Stimulated activated memory B cell treated with anti-CD40 and anti-IgM and Interleukin-4, amounts not matched to agents 10 μg/mL and 1 μg/mL and 100 μg/mL, for 72 hours (primary cell): ENCODE measurements at regions not wholly inside any gene's neighbourhood (a gene's known extent, or its start where the extent isn't known, plus 50 kb on each side); places are given as distances from the start of the nearest gene placed in this dataset.

ENCODE experiments used
- ATAC-seq: fragments of 150-1000 bp; cut with Tn5 transposase; 2 replicates; pipeline ENCODE4 v1.10.0; 2021
- H3K27ac Mint-ChIP-seq: one replicate; pipeline ENCODE4 v1.8.0; 2022; ENCODE audit warnings: mild to moderate bottlenecking, mixed read lengths
- H3K27me3 Mint-ChIP-seq: one replicate; pipeline ENCODE4 v1.8.0; 2022; ENCODE audit warnings: mixed read lengths
- H3K36me3 Mint-ChIP-seq: one replicate; pipeline ENCODE4 v1.8.0; 2022; ENCODE audit warnings: mixed read lengths
- H3K4me1 Mint-ChIP-seq: one replicate; pipeline ENCODE4 v1.8.0; 2022; ENCODE audit warnings: mixed read lengths
- H3K4me3 Mint-ChIP-seq: one replicate; pipeline ENCODE4 v1.8.0; 2022; ENCODE audit warnings: mild to moderate bottlenecking, moderate library complexity, mixed read lengths
- H3K9me3 Mint-ChIP-seq: one replicate; pipeline ENCODE4 v1.8.0; 2022; ENCODE audit warnings: mixed read lengths

DNA sequence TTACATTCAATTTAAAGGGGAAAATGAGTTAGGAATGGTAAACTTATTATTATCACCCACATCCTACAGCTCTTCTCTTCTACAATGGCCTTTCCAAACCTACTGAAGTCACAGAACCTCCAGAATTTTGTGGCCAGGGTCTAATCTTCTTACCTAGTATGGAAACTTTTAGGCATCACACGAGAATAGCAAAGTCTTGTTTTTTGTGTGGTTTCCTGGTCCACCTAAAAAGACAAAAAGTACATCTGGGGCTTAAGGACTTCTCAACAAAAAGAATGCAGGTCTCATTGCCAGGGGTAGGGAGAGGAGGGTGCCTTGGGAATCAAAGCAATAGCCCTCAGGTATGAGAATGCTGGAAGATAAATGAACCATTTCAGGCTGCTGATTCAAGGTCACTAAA is 345.3 kb downstream of the LMX1A start:
- no peaks in the 10 kb centered on the region for H3K27me3 Mint-ChIP-seq
- H3K4me3 Mint-ChIP-seq: no peak overlapping the region
- no peak for ATAC-seq
- H3K36me3 Mint-ChIP-seq: no peaks in the 10 kb centered on the region
- no peaks in the 10 kb centered on the region for H3K4me1 Mint-ChIP-seq
- no peak overlapping the region for H3K27ac Mint-ChIP-seq
- H3K9me3 Mint-ChIP-seq: no peaks in the 10 kb centered on the region

GRCh38 chr1:165010418-165011070 is 346.0 kb downstream of the LMX1A start:
- no peak overlapping the region for H3K27ac Mint-ChIP-seq
- H3K4me3 Mint-ChIP-seq: no peak overlapping the region
- no peaks in the 10 kb centered on the region for H3K36me3 Mint-ChIP-seq
- no peaks in the 10 kb centered on the region for H3K9me3 Mint-ChIP-seq
- no peak for ATAC-seq
- no peaks in the 10 kb centered on the region for H3K27me3 Mint-ChIP-seq
- no peaks in the 10 kb centered on the region for H3K4me1 Mint-ChIP-seq

DNA sequence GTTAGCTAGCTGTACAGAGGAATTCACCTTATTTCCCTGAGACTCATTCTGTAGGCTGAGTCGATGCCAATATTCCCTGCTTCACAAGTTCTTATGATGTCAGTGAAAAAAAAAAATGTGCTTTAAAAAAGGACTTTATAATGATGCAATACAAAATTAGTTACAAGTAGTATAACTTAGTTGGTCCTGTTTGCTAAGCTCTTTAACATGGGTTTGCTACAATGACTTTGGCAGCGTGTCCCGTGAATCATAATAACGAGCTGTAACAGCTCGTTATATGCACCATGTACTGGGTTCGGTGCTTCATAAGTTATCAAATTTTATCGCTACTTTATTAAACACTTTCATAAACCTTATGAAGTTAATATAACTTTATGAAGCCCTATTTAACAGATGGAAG is 349.7 kb downstream of the LMX1A start:
- no peak overlapping the region for H3K4me3 Mint-ChIP-seq
- H3K9me3 Mint-ChIP-seq: peaks cover 2% of the 10 kb centered on the region
- no peak for ATAC-seq
- H3K27ac Mint-ChIP-seq: no peak overlapping the region
- H3K27me3 Mint-ChIP-seq: no peaks in the 10 kb centered on the region
- no peaks in the 10 kb centered on the region for H3K36me3 Mint-ChIP-seq
- no peaks in the 10 kb centered on the region for H3K4me1 Mint-ChIP-seq

DNA sequence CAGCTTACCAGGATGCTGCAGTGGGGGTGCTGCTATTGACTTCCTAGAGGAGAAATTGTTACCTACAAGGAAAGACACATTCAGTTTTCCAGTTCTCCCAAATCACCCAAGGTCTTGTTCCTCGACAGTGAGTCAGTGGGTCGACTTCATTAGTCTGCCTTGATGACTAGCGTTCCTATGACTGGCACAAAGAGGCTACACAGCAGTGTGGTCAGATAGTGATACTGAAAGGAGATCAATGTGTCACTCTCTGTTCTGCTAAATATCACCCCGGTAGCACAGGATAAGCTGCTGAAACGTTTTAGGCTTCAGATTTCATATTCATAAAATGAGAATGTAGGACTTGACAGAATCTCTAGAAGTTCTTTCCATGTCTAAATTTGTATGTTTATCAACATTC is 357.4 kb downstream of the LMX1A start:
- H3K36me3 Mint-ChIP-seq: no peaks in the 10 kb centered on the region
- H3K4me1 Mint-ChIP-seq: no peaks in the 10 kb centered on the region
- peaks cover 2% of the 10 kb centered on the region for H3K9me3 Mint-ChIP-seq
- no peak for ATAC-seq
- no peak overlapping the region for H3K27ac Mint-ChIP-seq
- no peaks in the 10 kb centered on the region for H3K27me3 Mint-ChIP-seq
- H3K4me3 Mint-ChIP-seq: no peak overlapping the region

- no peak for ATAC-seq
- Mint-ChIP-seq H3K4me1 (no peaks in the 10 kb centered on the region), H3K9me3 (peaks cover 3% of the 10 kb centered on the region), H3K27ac (no peak overlapping the region), H3K4me3 (no peak overlapping the region), H3K36me3 (no peaks in the 10 kb centered on the region), H3K27me3 (no peaks in the 10 kb centered on the region)
These were observed 364.7 kb downstream of the LMX1A start for GRCh38 chr1:164991763-164992314.

DNA sequence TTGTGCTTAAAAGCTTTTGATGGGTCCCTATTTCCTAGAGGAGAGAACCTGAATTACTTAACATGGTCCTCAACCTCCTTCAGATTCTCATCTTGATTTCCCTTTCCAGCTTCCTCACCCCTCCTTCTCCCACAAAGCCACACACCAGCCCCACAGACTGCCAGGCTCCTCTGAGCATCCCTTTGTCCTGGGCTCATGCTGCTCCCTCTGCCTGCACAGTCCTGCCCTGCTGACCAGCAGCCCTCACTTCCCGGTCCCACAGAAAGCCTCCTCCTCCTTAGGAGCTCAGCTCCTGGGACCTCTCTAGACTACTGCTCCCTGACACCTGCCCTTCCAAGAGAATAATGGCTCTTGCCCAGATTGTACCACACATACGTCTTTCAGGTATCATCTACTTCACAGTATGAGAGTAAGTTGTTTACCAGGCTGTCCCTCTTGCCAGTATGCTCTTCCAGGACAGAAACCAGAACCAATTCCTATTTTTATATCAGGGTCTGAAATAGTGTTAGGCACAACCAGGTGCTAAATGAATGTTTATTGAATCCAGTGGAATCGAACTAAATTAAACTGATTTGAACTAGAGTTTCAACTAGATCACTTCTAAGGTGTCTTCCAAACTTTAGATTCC is 373.4 kb downstream of the LMX1A start:
- no peak overlapping the region for H3K27ac Mint-ChIP-seq
- H3K36me3 Mint-ChIP-seq: no peaks in the 10 kb centered on the region
- H3K9me3 Mint-ChIP-seq: no peaks in the 10 kb centered on the region
- no peak overlapping the region for H3K4me3 Mint-ChIP-seq
- ATAC-seq: no peak
- no peaks in the 10 kb centered on the region for H3K27me3 Mint-ChIP-seq
- H3K4me1 Mint-ChIP-seq: no peaks in the 10 kb centered on the region

GRCh38 chr1:164982545-164982944 is 374.0 kb downstream of the LMX1A start:
- H3K27me3 Mint-ChIP-seq: no peaks in the 10 kb centered on the region
- no peak overlapping the region for H3K27ac Mint-ChIP-seq
- no peak overlapping the region for H3K4me3 Mint-ChIP-seq
- ATAC-seq: no peak
- no peaks in the 10 kb centered on the region for H3K9me3 Mint-ChIP-seq
- H3K36me3 Mint-ChIP-seq: no peaks in the 10 kb centered on the region
- no peaks in the 10 kb centered on the region for H3K4me1 Mint-ChIP-seq

DNA sequence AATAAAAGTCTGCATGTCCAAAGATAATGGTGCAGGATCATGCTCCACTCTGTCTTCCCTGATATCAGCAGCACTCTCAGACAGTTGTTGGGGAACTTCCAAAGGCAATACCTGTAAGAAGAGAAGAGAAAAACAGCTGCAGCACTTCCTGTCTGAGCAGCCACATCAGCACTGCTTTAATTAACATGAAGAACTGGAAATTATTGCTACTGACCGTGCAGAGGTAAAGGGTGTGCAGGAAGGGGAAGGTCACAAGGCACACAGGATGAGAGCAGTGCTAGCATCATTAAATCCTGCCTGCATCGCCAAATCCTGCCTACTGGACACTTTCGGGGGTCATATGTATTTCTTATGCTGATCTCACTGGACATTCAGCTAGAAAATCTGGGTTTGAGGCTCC is 379.0 kb downstream of the LMX1A start:
- no peak for ATAC-seq
- no peaks in the 10 kb centered on the region for H3K4me1 Mint-ChIP-seq
- no peaks in the 10 kb centered on the region for H3K27me3 Mint-ChIP-seq
- no peaks in the 10 kb centered on the region for H3K9me3 Mint-ChIP-seq
- H3K36me3 Mint-ChIP-seq: no peaks in the 10 kb centered on the region
- H3K27ac Mint-ChIP-seq: no peak overlapping the region
- H3K4me3 Mint-ChIP-seq: no peak overlapping the region

DNA sequence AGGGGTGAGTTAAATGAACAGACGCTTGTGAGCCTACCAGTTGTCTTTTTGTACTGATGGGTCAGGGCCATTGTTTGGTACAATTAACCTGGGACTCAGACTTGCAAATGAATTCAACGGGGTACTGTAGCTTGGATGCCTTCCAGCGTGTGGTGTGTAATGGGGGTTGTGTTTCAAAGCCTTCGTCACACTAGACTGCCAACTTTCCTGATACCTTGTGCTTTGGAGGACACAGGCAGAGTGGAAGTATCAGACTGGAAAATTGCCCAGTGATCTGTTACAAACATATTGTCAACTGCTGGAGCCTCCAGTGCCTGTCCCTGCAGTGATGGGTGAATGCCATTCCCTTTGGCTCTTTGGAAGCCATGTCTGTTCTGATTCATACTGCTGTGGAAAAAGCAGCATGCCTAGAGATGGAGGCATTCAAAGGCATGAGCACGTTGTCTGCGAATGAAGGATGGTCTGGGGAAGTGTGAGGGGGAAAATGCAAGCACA is 384.5 kb downstream of the LMX1A start:
- Mint-ChIP-seq H3K9me3 (no peaks in the 10 kb centered on the region), H3K27me3 (no peaks in the 10 kb centered on the region), H3K27ac (no peak overlapping the region), H3K4me1 (no peaks in the 10 kb centered on the region), H3K36me3 (no peaks in the 10 kb centered on the region), H3K4me3 (no peak overlapping the region)
- ATAC-seq: no peak

GRCh38 chr1:164971391-164971790 is 385.1 kb downstream of the LMX1A start:
- no peak overlapping the region for H3K4me3 Mint-ChIP-seq
- peaks cover under 1% of the 10 kb centered on the region for H3K9me3 Mint-ChIP-seq
- no peaks in the 10 kb centered on the region for H3K27me3 Mint-ChIP-seq
- ATAC-seq: no peak
- H3K36me3 Mint-ChIP-seq: no peaks in the 10 kb centered on the region
- H3K4me1 Mint-ChIP-seq: no peaks in the 10 kb centered on the region
- H3K27ac Mint-ChIP-seq: no peak overlapping the region

- Mint-ChIP-seq H3K27me3 (no peaks in the 10 kb centered on the region), H3K27ac (no peak overlapping the region), H3K36me3 (no peaks in the 10 kb centered on the region), H3K9me3 (peaks cover 3% of the 10 kb centered on the region), H3K4me3 (no peak overlapping the region), H3K4me1 (no peaks in the 10 kb centered on the region)
- no peak for ATAC-seq
These were observed 387.3 kb downstream of the LMX1A start for GRCh38 chr1:164969253-164969652.

GRCh38 chr1:164967300-164967699 is 389.2 kb downstream of the LMX1A start:
- Mint-ChIP-seq H3K27me3 (no peaks in the 10 kb centered on the region), H3K4me1 (no peaks in the 10 kb centered on the region), H3K9me3 (peaks cover 3% of the 10 kb centered on the region), H3K4me3 (no peak overlapping the region), H3K27ac (no peak overlapping the region), H3K36me3 (no peaks in the 10 kb centered on the region)
- no peak for ATAC-seq

DNA sequence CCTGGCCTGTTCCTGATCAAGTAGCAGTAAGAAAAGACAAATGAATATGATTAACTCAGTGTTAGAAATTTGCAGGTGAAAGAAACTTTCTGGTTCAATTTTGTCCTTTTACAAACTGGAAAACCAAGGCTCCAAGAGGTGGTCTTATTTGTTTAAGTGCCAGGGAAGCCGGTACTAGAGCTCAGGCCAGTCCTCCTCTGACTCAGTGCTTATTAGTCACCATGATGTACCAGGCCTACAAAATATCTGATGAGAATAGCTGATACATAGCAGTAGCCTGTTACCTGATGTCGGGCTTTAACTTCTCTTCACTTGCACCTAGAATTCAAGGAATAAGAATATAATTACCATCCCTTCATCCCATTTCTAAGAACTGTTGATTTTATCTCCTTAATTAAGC is 394.8 kb downstream of the LMX1A start:
- peaks cover 7% of the 10 kb centered on the region for H3K9me3 Mint-ChIP-seq
- H3K4me3 Mint-ChIP-seq: no peak overlapping the region
- H3K27ac Mint-ChIP-seq: no peak overlapping the region
- no peaks in the 10 kb centered on the region for H3K4me1 Mint-ChIP-seq
- H3K36me3 Mint-ChIP-seq: no peaks in the 10 kb centered on the region
- ATAC-seq: no peak
- no peaks in the 10 kb centered on the region for H3K27me3 Mint-ChIP-seq

DNA sequence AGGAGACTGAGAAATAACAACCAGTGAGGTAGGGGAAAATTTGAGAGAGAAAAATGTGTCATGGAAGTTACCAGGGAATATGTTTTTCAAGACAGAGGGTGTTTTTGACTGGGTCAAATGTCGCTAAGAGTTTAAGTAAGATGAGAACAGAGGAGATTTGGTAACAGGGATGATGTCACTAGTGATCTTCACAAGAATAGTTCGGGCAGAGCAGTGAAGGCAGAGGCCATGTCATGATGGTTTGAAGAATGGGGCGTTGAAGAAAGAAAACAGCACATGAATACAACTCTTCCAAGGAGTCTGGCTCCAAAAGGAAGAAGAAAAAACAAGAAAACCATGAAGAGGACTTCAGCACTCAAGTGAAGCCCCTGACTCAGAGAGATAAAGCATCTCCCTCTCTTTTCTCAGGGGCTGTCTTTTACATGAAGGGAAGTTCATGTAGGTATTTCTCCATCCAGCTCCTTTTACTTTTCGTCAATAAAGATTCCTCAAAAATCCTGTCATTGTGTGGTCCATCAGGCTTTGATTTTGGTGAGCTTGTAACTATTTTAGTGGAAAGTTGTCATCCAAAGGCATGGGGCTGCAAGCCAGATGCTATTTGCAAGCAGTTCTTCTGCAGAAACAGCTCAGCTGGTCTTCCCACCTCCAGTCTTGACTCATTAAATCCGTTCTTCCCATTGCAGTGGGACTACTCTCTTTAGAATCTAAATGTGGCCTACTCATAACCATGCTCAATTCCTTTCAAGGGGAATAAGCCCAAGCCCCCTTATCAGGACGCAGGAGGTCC is 397.3 kb downstream of the LMX1A start:
- no peaks in the 10 kb centered on the region for H3K36me3 Mint-ChIP-seq
- no peak overlapping the region for H3K4me3 Mint-ChIP-seq
- no peaks in the 10 kb centered on the region for H3K4me1 Mint-ChIP-seq
- H3K27ac Mint-ChIP-seq: no peak overlapping the region
- no peak for ATAC-seq
- H3K27me3 Mint-ChIP-seq: no peaks in the 10 kb centered on the region
- peaks cover 3% of the 10 kb centered on the region for H3K9me3 Mint-ChIP-seq

- no peaks in the 10 kb centered on the region for H3K27me3 Mint-ChIP-seq
- ATAC-seq: no peak
- H3K27ac Mint-ChIP-seq: no peak overlapping the region
- no peaks in the 10 kb centered on the region for H3K4me1 Mint-ChIP-seq
- H3K9me3 Mint-ChIP-seq: peaks cover 7% of the 10 kb centered on the region
- no peaks in the 10 kb centered on the region for H3K36me3 Mint-ChIP-seq
- H3K4me3 Mint-ChIP-seq: no peak overlapping the region
These were observed 394.8 kb downstream of the PBX1 start for GRCh38 chr1:164953815-164954214.
